RKO (cell line): ENCODE measurements at regions not wholly inside any gene's neighbourhood (a gene's known extent, or its start where the extent isn't known, plus 50 kb on each side); places are given as distances from the start of the nearest gene placed in this dataset.

Experiments
- DNase-seq: peaks from one replicate; pipeline ENCODE4 v3.0.0-alpha.2; 2016; ENCODE audit warnings: low spot score

DNA sequence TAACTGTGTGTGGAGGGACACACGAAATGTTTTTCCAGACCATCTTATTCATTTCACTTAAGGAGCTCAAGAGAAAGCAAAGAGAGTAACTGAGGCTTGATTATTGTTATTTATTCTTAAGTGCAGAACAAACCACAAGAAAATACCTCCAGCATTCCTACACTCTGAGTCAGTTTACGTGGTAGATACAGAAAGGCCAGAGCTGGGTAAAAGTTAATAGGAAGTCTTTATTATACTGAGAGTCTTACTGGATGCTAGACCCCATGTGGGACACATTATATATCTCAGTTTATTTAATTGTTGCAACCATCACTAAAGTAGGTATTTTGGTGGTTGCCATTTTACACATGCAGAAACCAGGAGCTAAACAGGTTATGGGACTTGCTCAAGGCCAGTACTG lies 261.4 kb upstream of the POU2AF2 start:
- no peak for DNase-seq

DNA sequence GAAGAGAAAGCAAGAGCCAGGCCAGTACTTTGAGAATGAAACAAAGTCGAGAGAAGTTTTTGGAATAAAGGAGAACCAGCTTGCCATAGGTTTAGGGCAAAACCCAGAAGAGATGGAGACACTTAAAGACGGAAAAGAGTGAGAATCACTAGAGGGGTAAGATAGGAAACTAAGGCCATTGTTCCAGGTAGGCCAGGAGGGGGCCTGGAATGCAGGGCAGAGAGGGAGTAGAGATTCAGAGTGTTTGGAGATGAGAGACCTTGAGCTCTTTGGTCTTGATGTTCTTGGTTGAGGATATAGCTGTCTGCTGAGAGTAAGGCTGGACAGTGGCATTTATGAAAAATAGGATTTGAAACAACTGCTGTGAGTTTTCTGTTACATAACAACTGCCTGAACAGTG lies 263.3 kb upstream of the POU2AF2 start:
- no peak for DNase-seq

DNA sequence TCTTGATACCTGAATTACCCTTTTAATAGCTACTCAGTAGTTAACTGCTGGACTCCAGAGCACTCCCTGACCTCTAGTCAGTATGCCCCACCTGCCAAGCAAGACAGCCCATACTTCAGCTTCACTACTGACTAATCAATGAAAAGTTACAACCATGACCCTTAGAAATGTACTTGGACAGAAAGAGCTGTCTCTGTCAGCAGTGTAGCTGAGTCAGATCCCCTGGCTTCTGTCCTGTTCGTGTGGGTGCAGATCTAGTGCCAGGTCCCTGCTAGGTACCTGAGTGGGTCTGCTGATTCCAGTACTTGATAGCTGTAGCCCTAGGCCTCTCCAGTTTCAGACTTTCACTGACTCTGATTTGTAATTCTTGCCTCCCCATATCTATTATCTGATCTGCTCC lies 265.8 kb upstream of the POU2AF2 start:
- DNase-seq = no peak

DNA sequence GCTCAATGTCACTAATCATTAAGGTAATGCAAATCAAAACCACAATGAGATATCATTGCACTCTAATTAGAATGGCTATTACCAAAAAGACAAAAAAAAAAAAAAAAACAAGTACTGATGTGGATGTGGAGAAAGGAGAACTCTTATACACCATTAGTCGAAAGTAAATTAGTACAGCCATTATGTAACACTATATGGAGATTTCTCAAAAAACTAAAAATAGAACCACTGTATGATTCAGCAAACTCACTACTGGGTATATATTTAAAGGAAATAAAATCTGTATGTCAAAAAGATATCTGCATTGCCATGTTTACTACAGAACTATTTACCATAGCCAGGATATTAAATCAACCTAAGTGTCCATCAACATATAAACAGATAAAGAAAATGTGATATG lies 265.4 kb upstream of the ARHGAP20 start:
- DNase-seq = no peak

DNA sequence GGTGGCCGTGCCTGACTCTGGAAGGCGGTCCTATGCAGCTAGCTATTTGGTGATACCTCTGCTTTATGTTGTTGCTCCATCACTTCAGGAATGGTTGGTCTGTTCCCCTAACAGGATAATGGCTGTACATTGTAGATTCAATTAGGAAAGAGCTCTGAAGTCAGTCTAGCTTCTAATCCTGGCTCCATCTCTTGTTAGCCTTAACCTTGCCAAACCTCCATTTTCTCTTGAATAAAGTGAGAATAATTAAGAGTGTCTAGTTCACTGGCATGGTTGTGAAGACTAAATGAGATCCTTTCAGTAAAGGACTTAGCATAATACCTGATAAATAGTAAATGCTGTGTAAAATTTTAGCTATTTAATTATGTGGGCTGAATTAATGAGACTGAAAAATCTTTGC lies 262.5 kb upstream of the ARHGAP20 start:
- no peak for DNase-seq

DNA sequence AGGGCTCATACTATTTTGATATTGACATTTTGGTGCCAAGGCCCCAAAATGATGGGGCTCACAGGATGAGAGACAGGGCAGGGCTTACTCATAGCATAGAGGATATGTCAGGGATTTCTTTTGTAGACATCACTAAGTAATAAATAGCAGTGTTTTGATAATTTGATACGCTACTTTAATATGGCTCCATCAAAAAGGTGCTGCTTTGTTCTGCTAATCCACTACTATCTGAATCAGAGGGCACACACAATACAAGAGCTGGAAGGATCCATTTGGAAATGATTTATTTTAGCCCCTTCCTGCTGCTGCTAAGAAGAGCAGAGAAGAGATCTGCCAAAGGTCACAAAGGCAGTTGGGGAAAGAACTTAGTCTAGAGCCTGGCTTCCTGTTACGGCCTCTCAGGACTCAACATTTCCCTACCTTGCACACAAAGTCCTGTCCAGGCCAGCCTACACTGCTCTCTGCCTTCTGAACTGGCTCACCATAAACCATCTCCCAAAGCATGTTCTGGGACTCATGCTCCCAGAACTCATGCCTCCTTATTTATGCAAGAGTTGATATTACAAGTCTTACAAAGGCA lies 261.3 kb upstream of the ARHGAP20 start:
- no peak for DNase-seq

DNA sequence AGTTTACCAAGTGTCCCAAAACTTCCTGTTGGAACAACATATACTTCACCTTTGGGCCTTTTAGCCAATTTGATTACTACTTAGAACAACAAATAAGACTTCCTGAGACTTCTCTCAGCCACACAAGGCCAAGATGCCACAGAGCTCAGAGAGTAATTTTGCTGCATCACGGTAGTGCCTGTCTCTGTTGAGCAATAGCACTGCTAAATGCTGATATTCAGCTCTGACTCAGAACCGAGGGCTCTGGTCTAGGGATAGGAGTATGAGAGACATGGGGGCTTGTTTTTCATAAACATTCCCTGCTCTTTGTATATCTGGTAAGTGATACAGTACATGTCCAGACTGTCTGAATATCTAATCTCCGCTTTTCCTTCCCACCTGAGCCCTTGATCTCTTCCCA lies 260.4 kb upstream of the ARHGAP20 start:
- DNase-seq = no peak

DNA sequence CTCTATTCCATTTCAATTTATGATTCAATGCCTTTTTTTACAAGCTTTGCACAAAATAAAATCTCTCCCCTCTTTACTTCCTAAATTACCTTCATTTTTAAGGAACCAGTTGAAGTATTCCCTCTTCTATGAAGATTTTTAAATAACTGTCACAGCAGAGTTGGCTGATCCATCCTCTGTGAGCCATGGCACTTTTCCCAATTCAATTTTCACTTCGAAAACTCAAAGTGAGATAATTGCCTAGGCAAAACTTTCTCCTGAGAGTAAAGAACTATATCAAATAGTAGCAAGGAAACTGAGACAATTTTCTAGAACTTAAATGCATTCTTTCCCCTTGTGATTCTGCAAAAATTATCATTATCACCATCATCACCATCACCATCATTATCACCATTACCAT lies 259.9 kb upstream of the ARHGAP20 start:
- DNase-seq = no peak

DNA sequence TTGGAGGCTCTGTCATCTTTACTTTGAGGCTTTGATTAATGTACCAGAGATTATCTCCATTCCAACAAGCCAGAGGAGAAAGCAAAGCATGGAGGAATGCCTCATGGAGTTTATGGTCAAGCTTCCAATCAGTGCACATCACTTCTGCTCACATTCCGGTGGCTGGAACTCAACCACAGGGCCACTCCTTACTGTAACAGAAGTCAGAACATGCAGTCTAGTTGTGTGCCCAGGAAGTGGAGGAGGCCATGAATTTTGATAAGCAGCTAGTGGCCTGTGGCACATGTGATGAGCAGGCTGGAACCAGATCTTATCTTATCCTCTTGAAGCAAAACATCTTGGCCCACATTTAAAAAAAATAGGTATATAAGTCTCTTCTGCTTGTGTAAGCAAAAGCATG lies 258.9 kb upstream of the ARHGAP20 start:
- no peak for DNase-seq

DNA sequence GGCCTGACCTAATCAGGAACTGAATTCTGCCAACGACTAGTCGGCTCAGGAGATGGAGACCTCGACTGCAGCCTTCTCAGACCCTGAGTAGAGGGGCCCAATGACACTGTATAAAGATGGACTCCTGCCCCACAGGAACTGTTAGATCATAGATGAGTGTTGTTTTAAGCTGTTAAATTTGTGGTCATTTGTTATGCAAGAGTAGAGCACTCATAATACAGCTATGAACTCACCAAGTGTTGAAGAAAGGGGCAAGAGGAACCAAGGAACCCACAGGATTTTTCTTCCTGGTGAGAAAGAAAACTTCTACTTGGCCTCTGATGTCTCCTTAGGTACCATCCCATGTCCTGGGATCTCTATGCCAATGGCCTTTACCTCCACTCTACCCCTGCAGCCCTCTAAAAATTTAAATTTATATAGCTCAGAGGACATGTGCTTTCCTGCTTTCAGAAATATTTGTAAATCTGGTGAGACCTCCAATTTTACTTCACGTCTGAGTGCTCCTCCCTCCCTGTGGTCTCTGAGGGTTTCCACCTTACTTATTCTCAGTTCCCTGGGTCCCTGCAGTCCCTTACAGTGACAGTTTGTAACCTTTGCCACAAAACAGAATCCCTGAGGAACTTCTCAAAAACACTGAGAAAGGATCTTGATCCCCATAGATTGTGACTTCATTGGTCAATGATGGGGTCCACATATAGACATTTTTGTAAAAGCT lies 256.3 kb upstream of the ARHGAP20 start:
- DNase-seq = no peak

DNA sequence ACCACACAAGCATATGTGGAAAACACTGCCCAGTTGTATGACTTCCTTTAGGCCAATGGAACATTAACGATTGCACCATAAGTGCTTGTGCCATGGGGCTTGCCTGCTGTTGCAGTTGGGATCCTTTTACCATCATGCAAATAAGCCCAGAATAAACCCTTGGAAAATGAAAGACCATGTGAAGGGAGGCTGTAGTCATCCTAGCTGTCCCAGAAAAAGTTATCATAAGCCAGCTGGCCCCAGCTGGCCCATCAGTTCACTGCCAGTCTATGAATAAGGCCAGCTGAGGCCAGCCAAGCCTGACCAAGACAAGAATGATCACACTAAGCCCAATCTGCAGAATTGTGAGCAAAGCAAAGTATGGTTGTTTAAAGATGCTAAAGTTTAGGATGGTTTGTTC lies 253.9 kb upstream of the ARHGAP20 start:
- DNase-seq = no peak

DNA sequence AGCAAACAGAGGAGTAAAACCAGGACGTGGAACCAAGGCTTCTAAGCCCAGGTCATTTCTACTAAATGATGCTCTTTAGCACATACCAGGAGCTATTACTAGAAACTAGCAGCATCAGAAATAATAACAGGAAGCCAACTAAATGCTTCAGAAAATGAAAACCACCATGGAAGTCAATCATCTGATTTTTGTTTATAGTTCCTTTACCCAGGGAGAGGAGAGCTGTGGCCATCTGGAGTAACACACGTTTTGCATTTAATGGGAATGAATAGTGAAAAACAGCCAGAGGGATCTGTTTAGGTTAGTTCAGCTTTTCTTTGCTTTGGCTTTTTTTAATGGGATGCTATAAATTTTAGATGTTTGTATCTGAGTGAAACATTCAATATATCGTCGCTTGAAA lies 250.7 kb upstream of the ARHGAP20 start:
- DNase-seq = no peak

DNA sequence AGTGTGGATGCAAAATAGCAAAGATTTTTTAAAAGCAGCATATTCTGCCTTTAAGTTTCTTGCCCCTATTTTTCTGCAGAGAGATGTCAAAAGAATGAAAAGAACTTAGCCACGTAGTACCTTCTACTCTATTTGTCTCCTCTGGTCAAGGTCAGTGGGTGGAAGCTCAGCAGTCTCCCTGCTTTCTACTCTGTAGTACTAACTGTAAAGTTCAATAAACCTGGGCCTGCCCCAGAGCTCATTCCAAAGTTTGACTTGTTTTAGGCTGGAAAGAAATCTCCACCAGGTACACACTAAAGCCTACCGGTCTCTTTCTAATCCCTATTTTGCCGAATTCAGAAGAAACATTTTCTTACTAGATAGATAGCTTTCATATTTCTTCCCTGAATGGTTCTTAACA lies 247.9 kb upstream of the ARHGAP20 start:
- DNase-seq = no peak

DNA sequence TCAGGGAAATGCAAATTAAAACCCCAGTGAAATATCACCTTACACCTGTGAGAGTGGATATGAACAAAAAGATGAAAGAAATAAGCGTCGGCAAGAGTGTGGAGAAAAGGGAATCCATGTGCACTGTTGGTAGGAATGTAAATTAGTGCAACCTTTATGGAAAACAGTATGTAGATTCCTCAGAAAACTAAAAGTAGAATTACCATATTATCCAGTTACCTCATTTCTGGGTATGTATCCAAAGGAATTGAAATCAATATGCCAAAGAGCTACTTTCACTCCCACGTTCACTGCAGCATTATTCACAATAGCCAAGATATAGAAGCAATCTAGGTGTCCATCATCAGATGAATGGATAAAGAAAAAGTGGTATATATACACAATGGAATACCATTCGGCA lies 246.0 kb upstream of the ARHGAP20 start:
- no peak for DNase-seq

DNA sequence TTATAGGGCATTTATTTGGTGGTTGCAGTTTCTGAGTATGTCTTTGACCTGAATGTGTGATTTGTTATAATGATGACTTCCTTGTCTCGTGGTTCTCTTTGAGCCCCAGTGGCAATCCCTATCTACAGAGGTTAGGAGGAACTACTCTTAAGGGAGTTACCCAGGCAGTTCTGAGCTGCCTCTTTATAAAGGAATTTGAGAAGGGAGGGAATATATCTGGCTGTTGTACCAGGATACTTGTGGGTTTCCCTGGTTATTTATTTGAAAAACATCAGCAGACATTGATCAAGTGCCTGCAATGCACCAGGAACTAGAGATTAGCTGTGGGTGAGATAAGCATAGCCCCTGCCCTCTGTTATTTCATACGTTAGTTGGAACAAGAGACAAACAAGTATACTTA lies 243.5 kb upstream of the ARHGAP20 start:
- DNase-seq = no peak

DNA sequence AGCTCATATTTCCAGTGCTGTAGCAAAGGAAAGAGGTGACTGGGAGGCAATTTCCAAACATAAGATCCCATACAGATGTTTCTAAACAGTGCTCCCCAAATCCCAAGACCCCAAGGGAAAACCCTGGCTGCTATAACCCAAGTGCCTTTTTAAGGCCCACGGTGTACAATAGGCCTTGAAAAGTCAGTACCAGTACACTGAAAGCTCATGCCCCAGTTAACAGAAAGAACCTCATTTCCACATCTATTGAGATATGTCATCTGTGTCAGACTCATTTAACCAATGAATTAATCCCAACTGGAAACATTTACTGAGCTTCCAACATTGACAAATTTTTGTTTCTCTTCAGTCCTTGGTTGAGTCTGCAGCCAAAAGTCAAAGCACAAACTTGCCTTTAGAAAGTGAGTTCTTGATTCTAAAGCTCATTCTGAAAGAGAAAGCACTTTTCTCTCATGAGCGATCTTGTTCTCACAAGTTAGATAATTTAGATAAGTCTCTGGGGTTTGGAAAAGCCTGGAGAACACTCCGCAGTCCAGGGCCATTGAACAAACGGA lies 239.8 kb upstream of the ARHGAP20 start:
- no peak for DNase-seq

DNA sequence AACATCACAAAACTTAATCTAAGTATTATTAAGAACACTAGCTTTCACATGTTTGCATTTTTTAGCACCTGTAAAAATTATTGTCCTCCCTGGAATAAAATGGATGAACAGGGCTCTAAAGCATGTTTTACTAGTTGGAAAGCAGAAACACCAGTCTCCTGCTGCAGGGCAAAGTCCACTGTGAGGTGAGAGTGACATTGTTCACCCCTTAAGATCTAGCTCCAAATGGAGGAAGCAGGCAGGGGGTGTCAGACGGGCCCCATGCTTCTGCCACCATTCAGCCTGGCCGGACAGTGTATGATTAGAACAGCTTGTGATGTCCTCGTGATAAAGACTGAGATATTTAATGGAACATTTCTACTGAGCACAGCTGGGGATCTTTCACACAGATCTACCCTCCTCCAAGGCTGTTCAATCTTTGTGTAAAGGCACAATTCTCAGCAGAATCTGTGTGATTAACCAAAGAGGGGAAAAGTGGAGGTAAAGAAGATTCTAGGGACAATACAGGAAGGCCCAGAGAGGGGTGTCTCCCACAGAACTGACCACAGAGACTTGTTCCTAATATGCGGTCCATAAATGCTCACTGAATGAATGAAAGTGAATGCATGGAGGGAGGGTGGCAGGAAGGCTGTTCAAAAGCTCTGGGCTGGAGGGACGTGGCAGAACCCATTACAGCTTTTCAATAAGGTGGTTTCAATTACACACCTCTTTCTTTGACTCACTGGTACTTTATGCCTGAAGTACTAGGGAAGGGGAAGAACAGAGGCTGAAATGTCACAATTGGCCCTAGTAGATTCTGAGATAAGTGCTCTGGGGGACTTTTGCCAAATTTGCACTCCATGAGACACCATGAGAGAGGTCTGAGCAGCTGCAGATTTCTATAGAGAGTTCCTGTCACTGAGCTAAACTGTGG lies 239.1 kb upstream of the ARHGAP20 start:
- DNase-seq = no peak

DNA sequence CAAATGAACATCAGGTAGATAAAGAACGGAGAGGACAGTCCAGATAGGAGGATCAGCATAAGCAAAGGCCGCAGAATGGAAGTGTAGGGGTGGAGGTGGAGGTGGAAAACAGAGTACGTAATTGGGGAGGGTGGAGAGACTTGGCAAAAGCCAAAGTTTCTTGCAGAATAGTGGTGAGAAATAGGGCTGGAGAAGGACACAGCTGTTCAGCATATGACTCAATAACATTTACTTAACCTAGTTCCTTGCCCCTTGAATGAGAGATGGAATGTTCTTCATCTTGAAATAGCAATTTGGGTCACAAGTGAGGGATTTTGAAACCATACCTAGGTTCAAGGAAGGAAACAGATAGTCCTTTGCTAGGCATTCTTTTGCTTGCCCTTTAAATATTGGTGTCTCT lies 235.9 kb upstream of the ARHGAP20 start:
- DNase-seq = no peak

DNA sequence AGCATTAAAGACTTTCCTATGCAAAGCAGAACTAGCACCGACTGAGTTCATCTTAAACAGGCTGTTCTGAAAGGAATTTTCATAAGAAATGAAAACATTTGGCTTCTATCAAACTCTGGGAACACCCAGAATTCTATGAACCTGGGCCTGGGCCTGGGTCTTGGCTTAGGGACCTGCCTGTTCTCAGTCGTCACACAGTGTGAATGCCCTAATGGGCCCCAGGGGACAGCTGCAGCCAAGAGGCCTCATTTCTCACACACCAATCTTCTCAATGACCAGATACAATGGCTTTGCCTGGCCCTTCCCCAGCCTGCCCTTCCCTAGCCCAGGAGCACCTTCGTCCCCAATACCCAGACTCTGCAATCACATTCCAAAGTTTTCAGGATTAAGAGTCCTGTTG lies 234.9 kb upstream of the ARHGAP20 start:
- no peak for DNase-seq

DNA sequence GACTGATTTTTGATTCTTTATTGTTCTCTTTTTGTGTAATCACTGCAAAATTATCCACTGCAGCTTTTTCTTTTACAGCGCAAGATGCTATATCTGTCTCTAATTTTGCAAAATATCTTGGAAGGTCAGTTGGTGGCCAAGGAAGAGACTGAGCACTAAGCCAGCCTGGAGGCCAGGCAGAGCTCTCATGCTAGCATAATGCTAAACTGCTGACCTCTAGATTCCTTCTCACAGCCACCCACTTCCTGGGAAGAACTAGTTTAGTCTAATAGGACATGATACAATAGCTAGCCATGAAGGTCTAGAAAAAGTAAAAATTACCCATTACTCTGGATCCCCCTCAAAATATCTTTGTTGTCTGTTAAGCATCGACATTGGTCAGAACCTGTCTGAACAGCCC lies 227.2 kb upstream of the ARHGAP20 start:
- DNase-seq = no peak

DNA sequence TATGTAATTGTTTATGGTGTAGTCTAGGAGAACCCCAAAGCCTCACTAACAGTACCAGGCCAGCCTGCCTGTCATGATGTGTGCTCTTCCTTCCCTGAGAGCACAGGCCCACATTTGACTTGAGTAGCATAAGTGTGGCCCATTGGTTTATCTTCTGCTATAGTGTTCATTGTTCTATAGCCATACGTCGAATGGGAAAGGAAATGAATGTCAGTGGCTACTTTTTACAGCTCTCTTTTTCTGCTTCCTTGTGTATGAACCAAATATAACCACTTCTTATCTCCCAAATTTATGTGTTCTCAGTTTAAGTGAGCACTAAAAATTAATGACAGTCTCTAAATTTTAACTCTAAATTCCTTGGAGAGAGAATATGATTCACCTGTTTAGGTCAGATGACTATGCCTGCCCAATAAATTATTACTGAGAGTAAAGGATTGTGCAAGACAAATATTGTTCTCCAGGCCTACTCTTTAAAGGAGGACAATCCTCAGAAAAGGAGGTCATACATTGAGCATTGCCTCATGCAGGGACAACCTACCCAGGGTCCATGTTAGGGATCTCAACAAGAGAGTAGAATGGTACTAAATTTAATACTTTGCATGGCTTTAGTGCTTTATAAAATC lies 222.9 kb upstream of the ARHGAP20 start:
- no peak for DNase-seq

DNA sequence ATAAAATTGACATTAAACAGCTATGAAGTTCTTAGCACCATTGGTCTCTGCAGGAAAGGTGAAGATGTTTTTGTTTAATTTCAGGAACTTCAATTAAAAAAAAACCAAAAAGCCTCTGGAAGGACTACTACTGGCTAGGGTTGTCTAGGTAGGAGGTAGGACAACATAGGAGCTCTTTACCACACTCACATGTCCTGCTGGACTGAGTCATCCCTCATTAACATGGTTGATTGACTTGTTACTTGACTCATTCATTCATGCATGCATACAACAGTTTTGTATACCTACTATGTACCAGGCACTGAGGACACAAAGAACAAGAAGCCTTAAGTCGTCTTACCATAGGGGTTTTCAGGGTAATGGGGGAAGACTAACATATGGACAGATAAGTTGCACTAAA lies 216.9 kb upstream of the ARHGAP20 start:
- DNase-seq = peak; percentile 0

DNA sequence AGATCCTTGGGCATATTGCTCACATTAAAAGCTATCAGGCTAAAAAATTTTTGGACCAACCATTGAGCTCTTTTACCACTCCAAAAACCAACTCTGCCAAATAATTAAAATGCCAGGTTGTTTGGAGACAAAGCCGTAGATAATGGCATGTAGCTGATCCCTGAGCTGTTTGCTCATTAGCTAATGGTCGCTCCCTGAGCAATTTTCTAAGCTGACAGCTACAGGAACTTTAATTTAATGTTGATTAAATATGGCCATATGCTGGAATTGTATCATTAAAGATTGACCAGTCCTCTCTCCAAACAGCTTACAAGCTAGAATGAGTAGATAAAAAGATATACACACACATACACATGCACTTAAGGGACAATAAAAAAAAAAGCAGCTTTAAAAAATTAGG lies 216.2 kb upstream of the ARHGAP20 start:
- no peak for DNase-seq
